ENCODE measurements at regions not wholly inside any gene's neighbourhood (a gene's known extent, or its start where the extent isn't known, plus 50 kb on each side); places are given as distances from the start of the nearest gene placed in this dataset.

- WGBS, 4 donors = 93 to 100% (median 98%) methylated on average over 1 of the region's 1 CpG
- no peaks in the 10 kb centered on the region for H3K27me3 ChIP-seq
- TF ChIP-seq POLR2A (IDR thresholded peaks at IDR 0.05) (no peak), CTCF (IDR thresholded peaks at IDR 0.05) (no peak)
- no peaks in the 10 kb centered on the region for H3K4me1 ChIP-seq (replicated peaks in 1 of 2)
- no peak overlapping the region for H3K27ac ChIP-seq
- H3K9me3 ChIP-seq (replicated peaks in 1 of 3) = no peaks in the 10 kb centered on the region
- intact Hi-C loops (cut with DNase I) = no loop called here
- no peak for DNase-seq
- H3K36me3 ChIP-seq (replicated peaks in 1 of 2) = peaks cover 0 to 2% of the 10 kb centered on the region in 2 donors
- no peak overlapping the region for H3K4me3 ChIP-seq
These were observed 418.3 kb upstream of the SPHKAP start for GRCh38 chr2:228599781-228600180.

- Histone ChIP-seq H3K27me3 (no peaks in the 10 kb centered on the region), H3K36me3 (replicated peaks in 1 of 2) (peaks cover 0 to 2% of the 10 kb centered on the region in 2 donors), H3K27ac (no peak overlapping the region), H3K9me3 (replicated peaks in 1 of 3) (no peaks in the 10 kb centered on the region), H3K4me3 (no peak overlapping the region), H3K4me1 (replicated peaks in 1 of 2) (no peaks in the 10 kb centered on the region)
- WGBS, 4 donors = 62 to 73% (median 69%) methylated on average over 5 of the region's 5 CpGs
- intact Hi-C loops (cut with DNase I) = no loop called here
- DNase-seq = no peak
- TF ChIP-seq POLR2A (IDR thresholded peaks at IDR 0.05) (no peak), CTCF (IDR thresholded peaks at IDR 0.05) (no peak)
These were observed 417.8 kb upstream of the SPHKAP start for GRCh38 chr2:228599297-228599696.

GRCh38 chr2:228597032-228597431 lies 415.5 kb upstream of the SPHKAP start:
- H3K4me3 ChIP-seq = no peak overlapping the region
- WGBS, 4 donors = 0% methylated on average over 1 of the region's 1 CpG

GRCh38 chr2:228594012-228594411 lies 412.5 kb upstream of the SPHKAP start:
- Histone ChIP-seq H3K4me1 (replicated peaks in 1 of 2) (no peaks in the 10 kb centered on the region), H3K27ac (no peak overlapping the region), H3K4me3 (no peak overlapping the region), H3K9me3 (replicated peaks in 1 of 3) (no peaks in the 10 kb centered on the region), H3K36me3 (replicated peaks in 1 of 2) (no peaks in the 10 kb centered on the region), H3K27me3 (no peaks in the 10 kb centered on the region)
- TF ChIP-seq POLR2A (IDR thresholded peaks at IDR 0.05) = no peak
- TF ChIP-seq CTCF (IDR thresholded peaks at IDR 0.05) = no peak
- 65 to 75% (median 71%) methylated on average over 2 of the region's 2 CpGs for WGBS, 4 donors
- intact Hi-C loops (cut with DNase I) = no loop called here
- no peak for DNase-seq

More at GRCh38 chr2:228597032-228597431, 415.5 kb upstream of the SPHKAP start:
- H3K36me3 ChIP-seq (replicated peaks in 1 of 2) = peaks cover 0 to 2% of the 10 kb centered on the region in 2 donors
- H3K9me3 ChIP-seq (replicated peaks in 1 of 3) = no peaks in the 10 kb centered on the region
- H3K4me1 ChIP-seq (replicated peaks in 1 of 2) = no peaks in the 10 kb centered on the region
- no peaks in the 10 kb centered on the region for H3K27me3 ChIP-seq
- no peak for TF ChIP-seq CTCF (IDR thresholded peaks at IDR 0.05)
- no peak for TF ChIP-seq POLR2A (IDR thresholded peaks at IDR 0.05)
- no peak overlapping the region for H3K27ac ChIP-seq
- no peak for DNase-seq
- intact Hi-C loops (cut with DNase I) = no loop called here
